Prostate gland (tissue), 2 donors: ENCODE measurements at regions not wholly inside any gene's neighbourhood (a gene's known extent, or its start where the extent isn't known, plus 50 kb on each side); places are given as distances from the start of the nearest gene placed in this dataset.

Experiments
- CTCF ChIP-seq, 4 experiments: fragments of 200-600 bp in 2 of 4; fragments of 450-650 bp in 2 of 4; sonication (generic) in 2 of 4; IDR thresholded peaks; 1 replicate in 3 of 4; 2 replicates in 1 of 4; pipeline ENCODE4 v1.5.1; 2016 to 2019; ENCODE audit warnings: antibody characterized with exemption in 4 of 4, mild to moderate bottlenecking in 2 of 4, moderate library complexity in 2 of 4
- POLR2AphosphoS5 ChIP-seq: sonication (generic); formaldehyde crosslinking; IDR thresholded peaks from one replicate; pipeline ENCODE4 v1.6.1; 2017; ENCODE audit warnings: antibody characterized with exemption

DNA sequence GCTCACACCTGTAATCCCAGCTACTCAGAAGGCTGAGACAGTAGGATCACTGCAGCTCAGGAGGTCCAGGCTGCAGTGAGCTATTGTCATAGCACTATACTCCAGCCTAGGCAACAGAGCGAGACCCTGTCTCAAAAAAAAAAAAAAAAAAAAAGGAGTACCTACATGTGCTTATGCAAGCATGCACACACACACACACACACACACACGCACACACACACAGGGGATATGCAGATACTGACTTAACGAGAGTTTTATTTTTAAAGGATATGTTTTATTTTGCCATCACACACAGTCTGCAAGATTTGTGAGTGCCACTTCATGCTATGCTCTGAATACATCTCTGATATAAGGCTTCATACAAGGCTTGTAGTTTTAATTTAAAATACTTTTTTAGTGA, 479.3 kb downstream of the NEBL start:
- TF ChIP-seq CTCF (IDR thresholded peaks at IDR 0.05) (no peak), POLR2AphosphoS5 (no peak)
